HG03520 (cell line): ENCODE measurements at regions not wholly inside any gene's neighbourhood (a gene's known extent, or its start where the extent isn't known, plus 50 kb on each side); places are given as distances from the start of the nearest gene placed in this dataset.

ENCODE experiments used
- ATAC-seq: cut with Tn5 transposase; IDR thresholded peaks from one replicate; pipeline ENCODE4 v1.9.1; 2021; ENCODE audit warnings: mild to moderate bottlenecking, moderate library complexity; ENCODE audit not compliant: unreplicated experiment

GRCh38 chr9:108618906-108619550 lies 236.8 kb downstream of the ACTL7B start:
- no peak for ATAC-seq

- ATAC-seq, result no peak
Observed at GRCh38 chr9:108617676-108618075, 238.1 kb downstream of the ACTL7B start.

- ATAC-seq, result no peak
Observed at GRCh38 chr9:108615152-108615551, 240.6 kb downstream of the ACTL7B start.

- ATAC-seq, result no peak
Observed at GRCh38 chr9:108612513-108612912, 243.3 kb downstream of the ACTL7B start.

GRCh38 chr9:108609897-108610253 lies 245.9 kb downstream of the ACTL7B start:
- no peak for ATAC-seq

- ATAC-seq, result no peak
Observed at GRCh38 chr9:108609227-108609896, 246.4 kb downstream of the ACTL7B start.

- ATAC-seq, result no peak
Observed at GRCh38 chr9:108607607-108608006, 248.2 kb downstream of the ACTL7B start.

- no peak for ATAC-seq
Observed at GRCh38 chr9:108606401-108606800, 249.4 kb downstream of the ACTL7B start.

GRCh38 chr9:108603141-108603540 lies 252.6 kb downstream of the ACTL7B start:
- ATAC-seq, result no peak

- ATAC-seq, result no peak
Observed at GRCh38 chr9:108600896-108601295, 254.9 kb downstream of the ACTL7B start.

- no peak for ATAC-seq
Observed at GRCh38 chr9:108599571-108599970, 256.2 kb downstream of the ACTL7B start.

- ATAC-seq, result no peak
Observed at GRCh38 chr9:108591121-108591520, 264.7 kb downstream of the ACTL7B start.

GRCh38 chr9:108588246-108588645 lies 267.5 kb downstream of the ACTL7B start:
- ATAC-seq, result no peak

GRCh38 chr9:108586471-108587139 lies 269.2 kb downstream of the ACTL7B start:
- ATAC-seq, result no peak

GRCh38 chr9:108584860-108585259 lies 270.9 kb downstream of the ACTL7B start:
- ATAC-seq, result no peak

- no peak for ATAC-seq
Observed at GRCh38 chr9:108582726-108583125, 273.1 kb downstream of the ACTL7B start.

GRCh38 chr9:108579757-108580439 lies 275.9 kb downstream of the ACTL7B start:
- no peak for ATAC-seq

- ATAC-seq, result no peak
Observed at GRCh38 chr9:108575276-108575675, 280.5 kb downstream of the ACTL7B start.

- no peak for ATAC-seq
Observed at GRCh38 chr9:108569624-108570023, 286.2 kb downstream of the ACTL7B start.

GRCh38 chr9:108568093-108568492 lies 287.7 kb downstream of the ACTL7B start:
- ATAC-seq, result no peak

GRCh38 chr9:108567571-108567970 lies 288.2 kb downstream of the ACTL7B start:
- no peak for ATAC-seq
